ENCODE measurements at regions not wholly inside any gene's neighbourhood (a gene's known extent, or its start where the extent isn't known, plus 50 kb on each side); places are given as distances from the start of the nearest gene placed in this dataset.

DNA sequence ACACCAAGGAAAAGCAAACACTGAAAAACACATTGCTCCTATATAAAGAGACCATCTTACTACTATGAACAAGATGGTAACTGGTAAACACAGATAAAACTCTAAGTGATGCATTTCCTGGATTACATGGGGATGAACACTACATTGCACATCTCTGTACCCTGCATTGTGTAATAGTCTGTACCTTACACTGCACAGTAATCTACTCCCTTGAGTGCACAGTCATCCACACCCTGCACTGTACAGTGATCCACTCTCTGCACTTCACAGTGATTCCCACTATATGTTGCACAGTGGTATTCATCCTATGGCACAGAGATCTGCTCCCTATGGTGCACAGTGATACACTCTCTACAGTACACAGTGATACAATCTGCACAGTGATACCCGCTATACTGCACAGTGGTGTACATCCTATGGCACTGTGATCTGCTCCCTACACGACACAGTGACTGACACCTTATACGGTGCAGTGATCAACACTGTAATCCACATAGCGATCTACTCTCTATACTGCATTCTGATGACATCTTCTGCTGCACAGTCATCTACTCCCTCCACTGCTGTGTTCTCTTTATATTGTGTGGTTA, 462.2 kb upstream of the RGPD4 start:
- no peak for DNase-seq (ENCODE audit: low read depth, low spot score)

DNA sequence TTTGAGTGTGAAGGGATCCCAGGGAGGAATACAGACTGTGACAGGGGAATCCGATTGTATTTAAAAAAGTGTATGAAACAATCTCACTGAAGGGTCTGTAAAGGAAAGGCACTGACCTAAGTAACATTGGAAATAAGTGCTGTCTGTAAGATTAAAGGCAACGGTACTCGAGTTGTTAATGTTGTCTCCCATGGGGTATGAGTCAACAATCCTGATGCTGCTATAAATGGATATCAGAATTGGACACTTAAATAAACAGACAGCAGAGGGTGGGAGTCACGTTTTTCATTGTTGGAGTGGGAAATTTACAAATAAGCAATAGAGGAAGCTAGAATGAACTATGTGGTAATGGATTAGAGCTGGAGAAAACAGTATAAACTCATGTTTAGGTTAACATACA, 452.4 kb upstream of the RGPD4 start:
- DNase-seq (ENCODE audit: low read depth, low spot score), result no peak

DNA sequence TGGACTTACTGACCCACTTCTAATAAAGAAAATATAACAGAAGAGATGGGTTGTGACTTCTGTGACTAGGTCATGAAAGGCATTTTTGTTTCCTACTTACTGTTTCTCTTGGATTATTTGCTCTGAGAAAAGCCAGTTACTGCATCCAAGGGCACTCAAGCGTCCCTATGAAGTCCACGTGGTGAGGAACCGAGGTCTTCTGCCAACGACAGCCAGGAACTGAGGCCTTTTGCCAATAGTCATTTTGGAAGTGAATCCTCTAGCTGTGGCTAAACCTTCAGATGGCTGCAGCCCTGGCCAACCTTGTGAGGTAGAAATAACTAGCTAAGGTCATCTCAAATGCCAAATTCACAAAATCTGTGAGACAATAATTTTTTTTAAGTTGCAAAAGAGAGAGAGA, 449.8 kb upstream of the RGPD4 start:
- no peak for DNase-seq (ENCODE audit: low read depth, low spot score)

DNA sequence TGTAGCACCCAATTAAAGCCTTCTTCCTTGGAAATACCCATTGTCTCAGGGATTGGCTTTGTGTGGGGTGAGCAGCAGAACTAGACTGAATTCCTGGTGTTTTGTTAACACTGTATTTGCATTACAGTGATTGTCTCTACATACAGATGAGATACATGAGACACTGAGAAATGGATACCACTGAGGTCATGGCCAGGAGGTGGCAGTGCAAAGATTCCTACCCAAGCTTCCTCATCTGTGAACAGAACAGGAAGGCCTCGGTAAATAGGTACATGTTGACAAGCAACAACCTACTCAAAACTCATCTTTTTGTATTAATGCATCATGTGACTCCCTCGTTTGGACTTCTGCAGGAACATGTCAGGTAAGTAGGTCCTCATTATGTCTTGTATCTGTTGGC, 445.8 kb upstream of the RGPD4 start:
- DNase-seq (ENCODE audit: low read depth, low spot score), result no peak

DNA sequence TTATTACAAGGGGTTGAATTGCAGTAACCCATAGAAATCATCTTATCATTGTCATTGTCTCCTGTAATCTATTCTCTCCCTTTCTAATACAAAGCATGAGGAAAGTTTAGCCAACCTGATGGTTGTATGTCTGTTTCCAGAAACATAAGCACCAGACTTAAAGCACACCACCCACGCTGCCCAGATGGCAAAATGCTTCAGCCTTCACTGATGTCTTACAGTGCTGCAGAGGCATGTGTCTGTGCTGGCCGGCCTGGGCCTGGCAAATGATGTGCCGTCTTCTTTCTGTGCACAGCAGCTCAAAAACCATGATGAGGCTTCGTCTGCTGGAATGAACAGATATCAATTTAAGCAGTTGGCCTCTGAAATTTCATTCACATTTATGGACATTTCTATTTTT, 443.0 kb upstream of the RGPD4 start:
- no peak for DNase-seq (ENCODE audit: low read depth, low spot score)

GRCh38 chr2:107384422-107384821, 442.3 kb upstream of the RGPD4 start:
- DNase-seq (ENCODE audit: low read depth, low spot score), result no peak

DNA sequence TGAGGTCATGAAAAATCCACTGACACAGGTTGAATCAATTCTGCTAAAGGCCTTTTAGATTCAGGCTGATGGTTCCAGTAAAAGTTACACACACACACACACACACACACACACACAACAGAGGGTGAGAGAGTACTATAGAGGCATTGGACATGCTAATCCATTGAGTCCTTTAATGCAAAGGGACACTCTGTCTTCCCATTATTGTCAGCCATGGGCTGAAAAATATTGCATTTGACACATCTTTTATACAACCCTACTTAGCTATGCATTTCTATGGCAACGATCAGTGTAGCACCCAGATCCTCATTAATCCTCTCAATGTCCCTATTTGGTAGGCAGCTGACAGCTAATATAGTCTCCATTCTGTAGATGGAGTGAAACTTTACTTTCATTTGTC, 440.8 kb upstream of the RGPD4 start:
- DNase-seq (ENCODE audit: low read depth, low spot score), result no peak

GRCh38 chr2:107392241-107392704, 434.4 kb upstream of the RGPD4 start:
- no peak for DNase-seq (ENCODE audit: low read depth, low spot score)

DNA sequence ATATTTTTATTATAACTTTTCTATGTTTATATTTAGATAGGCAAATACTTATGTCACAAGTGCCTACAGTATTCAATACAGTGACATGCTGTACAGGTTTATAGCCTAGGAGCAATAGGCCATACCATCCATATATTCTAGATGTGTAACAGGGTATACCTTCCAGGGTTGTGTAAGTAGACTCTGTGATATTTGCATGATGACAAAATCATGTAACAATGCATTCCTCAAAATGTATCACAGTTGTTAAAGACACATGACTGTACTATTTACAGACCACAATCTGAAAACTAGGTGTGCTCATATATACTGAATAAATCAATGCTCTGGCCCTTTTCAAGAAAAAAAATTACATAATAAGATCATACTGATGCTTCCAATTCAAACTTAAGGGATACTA, 433.2 kb upstream of the RGPD4 start:
- no peak for DNase-seq (ENCODE audit: low read depth, low spot score)

- no peak for DNase-seq (ENCODE audit: low read depth, low spot score)
These were observed 428.0 kb upstream of the RGPD4 start for GRCh38 chr2:107398683-107399082.

GRCh38 chr2:107402330-107402729, 424.4 kb upstream of the RGPD4 start:
- DNase-seq (ENCODE audit: low read depth, low spot score), result no peak

DNA sequence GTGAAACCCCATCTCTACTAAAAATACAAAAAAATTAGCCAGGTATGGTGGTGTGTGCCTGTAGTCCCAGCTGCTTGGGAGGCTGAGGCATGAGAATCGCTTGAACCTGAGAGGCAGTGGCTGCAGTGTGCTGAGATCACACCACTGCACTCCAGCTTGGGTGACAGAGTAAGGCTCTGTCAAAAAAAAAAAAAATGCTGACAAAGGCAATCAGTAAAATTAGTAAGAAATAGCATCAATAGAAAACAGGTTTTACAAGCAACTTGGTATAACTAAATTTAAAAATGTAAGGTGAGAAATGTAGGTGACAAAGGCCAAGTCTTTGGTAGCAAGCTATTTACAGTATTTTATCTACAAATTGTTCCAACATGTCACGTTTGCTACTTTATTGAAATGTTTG, 421.4 kb upstream of the RGPD4 start:
- DNase-seq (ENCODE audit: low read depth, low spot score), result no peak

GRCh38 chr2:107407017-107407416, 419.7 kb upstream of the RGPD4 start:
- no peak for DNase-seq (ENCODE audit: low read depth, low spot score)

DNA sequence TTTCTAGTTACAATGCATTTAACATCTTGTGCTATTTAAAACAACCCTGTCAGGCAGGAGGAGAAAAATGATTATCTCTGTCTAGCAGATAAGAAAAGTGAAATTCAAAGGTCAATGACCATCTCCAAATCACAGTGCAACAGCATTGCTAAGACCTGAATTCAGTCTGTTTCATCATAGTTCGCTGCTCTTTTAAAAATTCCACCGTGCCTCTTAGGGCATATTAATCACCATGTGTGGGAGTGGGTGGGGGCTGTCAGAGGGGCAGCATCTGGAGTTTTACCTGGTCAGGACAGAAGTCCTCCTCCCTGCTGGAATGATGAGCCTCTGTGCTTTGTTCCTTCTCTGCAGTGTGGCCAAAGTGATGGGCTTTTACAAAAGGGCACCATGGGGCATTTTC, 418.7 kb upstream of the RGPD4 start:
- no peak for DNase-seq (ENCODE audit: low read depth, low spot score)

- DNase-seq (ENCODE audit: low read depth, low spot score), result no peak
These were observed 415.4 kb upstream of the RGPD4 start for GRCh38 chr2:107411267-107411666.

DNA sequence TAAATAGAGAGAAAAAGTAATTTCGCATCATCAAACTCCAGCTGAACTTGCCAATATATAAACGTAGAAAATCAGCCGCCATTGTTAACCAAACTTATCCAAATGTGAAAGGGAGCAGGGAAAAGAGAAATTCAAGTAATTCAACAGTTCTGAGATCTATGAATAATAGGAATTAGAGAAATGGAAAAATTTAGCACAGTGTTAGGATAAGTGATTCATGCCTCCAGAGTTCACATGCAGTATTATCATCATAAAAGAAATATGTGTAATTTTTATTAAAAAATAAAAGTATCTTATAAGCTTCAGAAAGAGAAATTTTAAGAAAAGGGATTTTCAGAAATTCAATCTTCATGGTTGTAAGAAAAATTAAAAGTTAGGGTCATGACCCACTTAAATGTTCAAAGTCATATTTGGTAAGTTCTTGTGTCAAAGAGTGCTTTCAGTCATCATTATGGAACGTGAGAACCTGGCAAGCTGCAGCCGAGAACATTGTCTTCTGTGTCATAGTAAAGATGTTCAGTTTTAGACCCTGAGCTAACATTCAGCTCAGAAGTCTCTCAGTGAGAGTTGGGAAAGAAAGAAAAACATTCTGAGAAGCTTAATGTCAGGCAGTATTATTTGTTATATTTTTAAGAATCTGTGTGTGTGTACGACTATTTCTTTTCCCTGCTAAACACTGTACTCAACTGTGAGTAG, 414.3 kb upstream of the RGPD4 start:
- no peak for DNase-seq (ENCODE audit: low read depth, low spot score)

DNA sequence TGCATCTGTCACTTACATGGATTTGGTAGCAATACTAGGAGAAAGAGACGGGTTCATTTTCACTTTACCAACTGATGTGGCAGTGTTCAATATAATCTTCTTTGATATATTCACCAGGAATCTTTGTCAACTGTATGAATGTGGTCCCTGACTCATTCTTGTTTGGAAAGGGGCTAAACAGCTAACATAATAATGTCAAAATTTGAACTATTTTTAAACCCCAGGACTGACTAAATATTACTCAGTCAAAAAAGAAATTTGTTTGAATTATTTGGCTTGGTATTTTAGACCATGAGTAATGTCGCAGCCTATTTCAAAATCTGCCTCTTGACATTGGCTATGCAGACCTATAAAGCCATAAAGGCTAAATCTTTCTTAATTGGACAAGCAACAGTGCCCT, 413.7 kb upstream of the RGPD4 start:
- DNase-seq (ENCODE audit: low read depth, low spot score), result no peak

- DNase-seq (ENCODE audit: low read depth, low spot score), result no peak
These were observed 412.3 kb upstream of the RGPD4 start for GRCh38 chr2:107414376-107414775.

DNA sequence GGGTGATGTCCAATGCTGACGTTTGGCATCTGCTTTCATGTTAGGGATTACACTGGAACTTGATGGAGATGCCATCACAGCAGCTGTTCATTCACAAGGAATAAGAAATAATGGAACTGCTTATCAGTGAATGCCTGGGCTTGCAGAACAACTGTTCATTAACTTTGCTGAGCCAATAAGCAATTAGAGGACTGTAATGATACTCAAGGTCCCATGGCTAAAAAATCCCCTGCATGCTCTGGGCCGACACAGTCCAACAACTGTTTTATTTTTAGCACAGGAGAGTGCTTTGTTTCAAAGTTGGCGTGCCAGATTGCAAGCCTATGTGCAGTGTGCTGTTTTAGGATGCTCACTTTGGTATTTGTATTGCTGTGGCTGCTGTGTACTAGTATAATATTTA, 408.0 kb upstream of the RGPD4 start:
- no peak for DNase-seq (ENCODE audit: low read depth, low spot score)

DNA sequence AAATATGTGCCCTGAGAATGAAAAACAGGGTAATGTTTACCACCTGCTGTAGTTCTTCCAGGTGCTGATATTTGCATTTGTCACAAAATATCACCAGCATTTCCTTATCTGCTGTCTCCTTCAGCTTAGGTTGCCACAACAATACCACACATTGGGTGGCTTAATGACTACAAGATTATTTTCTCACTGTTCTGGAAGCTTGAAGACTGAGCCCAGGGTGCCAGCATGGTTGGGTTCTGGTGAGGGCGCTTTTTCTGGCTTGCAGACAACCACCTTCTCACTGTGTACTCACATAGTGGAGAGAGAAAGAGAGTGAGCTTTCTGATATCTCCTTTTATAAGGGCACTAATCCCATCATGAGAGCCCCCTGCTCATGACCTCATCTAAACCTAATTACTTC, 407.5 kb upstream of the RGPD4 start:
- no peak for DNase-seq (ENCODE audit: low read depth, low spot score)

DNA sequence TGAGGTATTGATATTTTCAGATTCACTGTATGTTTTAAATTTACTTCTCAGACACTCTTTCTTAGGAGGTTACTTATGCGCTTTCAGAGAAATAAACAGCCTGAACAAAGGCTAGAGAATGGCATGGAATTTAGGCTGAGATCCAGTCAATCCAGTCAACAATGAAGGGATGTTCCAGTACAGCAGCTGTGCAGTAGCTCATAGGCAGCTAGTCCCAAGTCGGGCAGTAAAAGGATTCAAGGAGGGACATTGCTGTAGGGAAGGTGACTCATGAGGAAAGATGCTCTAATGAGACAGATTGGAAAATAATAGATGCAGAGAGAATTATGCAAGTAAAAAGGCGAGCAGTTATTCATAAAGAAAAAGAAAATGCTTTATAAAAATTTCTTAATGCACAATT, 397.9 kb upstream of the RGPD4 start:
- no peak for DNase-seq (ENCODE audit: low read depth, low spot score)

- no peak for DNase-seq (ENCODE audit: low read depth, low spot score)
These were observed 396.7 kb upstream of the RGPD4 start for GRCh38 chr2:107430006-107430405.

- DNase-seq (ENCODE audit: low read depth, low spot score), result no peak
These were observed 396.0 kb upstream of the RGPD4 start for GRCh38 chr2:107430596-107431266.
